Ishikawa (cell line): ENCODE measurements at regions not wholly inside any gene's neighbourhood (a gene's known extent, or its start where the extent isn't known, plus 50 kb on each side); places are given as distances from the start of the nearest gene placed in this dataset.

ENCODE experiments used
- EP300 ChIP-seq: IDR thresholded peaks from 2 replicates; pipeline ENCODE4 v1.6.1; 2012; ENCODE audit warnings: borderline replicate concordance
- TF ChIP-seq, protein P1 (sequence below): IDR thresholded peaks from 2 replicates; pipeline ENCODE4 v1.6.1; 2012; ENCODE audit warnings: low read depth, mild to moderate bottlenecking

DNA sequence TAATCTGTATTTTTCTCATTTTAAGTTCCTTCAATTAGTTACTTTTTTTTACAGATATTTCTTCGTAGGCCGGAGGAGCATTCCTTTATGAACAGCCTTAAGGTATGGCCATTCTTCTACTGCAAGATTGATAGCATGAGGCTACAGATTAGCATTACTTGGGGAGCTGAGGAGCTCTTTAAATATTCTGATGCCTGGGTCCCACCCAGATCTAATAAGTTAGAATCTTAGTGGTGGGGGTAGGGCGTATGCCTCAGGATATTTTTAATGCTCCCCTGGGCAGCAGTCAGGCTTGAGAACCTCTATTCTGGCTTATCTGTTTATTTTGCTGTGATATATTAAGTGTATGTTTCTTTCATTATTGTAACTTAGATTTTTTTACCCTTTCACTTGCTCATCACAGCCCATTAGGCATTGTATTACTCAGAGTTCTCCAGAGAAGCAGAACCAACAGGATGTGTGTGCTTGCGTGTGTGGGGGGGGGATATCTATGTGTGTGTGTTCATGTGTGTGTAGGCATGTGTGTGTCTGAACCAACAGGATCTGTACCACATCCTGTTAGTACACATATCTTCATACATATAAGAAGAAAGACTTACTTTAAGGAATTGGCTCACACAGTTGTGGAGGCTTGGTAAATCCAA, 91.8 kb upstream of the MTAP start:
- TF ChIP-seq EP300, result no peak
- TF ChIP-seq, protein P1, sequence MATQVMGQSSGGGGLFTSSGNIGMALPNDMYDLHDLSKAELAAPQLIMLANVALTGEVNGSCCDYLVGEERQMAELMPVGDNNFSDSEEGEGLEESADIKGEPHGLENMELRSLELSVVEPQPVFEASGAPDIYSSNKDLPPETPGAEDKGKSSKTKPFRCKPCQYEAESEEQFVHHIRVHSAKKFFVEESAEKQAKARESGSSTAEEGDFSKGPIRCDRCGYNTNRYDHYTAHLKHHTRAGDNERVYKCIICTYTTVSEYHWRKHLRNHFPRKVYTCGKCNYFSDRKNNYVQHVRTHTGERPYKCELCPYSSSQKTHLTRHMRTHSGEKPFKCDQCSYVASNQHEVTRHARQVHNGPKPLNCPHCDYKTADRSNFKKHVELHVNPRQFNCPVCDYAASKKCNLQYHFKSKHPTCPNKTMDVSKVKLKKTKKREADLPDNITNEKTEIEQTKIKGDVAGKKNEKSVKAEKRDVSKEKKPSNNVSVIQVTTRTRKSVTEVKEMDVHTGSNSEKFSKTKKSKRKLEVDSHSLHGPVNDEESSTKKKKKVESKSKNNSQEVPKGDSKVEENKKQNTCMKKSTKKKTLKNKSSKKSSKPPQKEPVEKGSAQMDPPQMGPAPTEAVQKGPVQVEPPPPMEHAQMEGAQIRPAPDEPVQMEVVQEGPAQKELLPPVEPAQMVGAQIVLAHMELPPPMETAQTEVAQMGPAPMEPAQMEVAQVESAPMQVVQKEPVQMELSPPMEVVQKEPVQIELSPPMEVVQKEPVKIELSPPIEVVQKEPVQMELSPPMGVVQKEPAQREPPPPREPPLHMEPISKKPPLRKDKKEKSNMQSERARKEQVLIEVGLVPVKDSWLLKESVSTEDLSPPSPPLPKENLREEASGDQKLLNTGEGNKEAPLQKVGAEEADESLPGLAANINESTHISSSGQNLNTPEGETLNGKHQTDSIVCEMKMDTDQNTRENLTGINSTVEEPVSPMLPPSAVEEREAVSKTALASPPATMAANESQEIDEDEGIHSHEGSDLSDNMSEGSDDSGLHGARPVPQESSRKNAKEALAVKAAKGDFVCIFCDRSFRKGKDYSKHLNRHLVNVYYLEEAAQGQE, result no peak
